ENCODE measurements at regions not wholly inside any gene's neighbourhood (a gene's known extent, or its start where the extent isn't known, plus 50 kb on each side); places are given as distances from the start of the nearest gene placed in this dataset.
A peak's percentile ranks its signal among the peaks of the same experiment; 100 is the strongest.

DNA sequence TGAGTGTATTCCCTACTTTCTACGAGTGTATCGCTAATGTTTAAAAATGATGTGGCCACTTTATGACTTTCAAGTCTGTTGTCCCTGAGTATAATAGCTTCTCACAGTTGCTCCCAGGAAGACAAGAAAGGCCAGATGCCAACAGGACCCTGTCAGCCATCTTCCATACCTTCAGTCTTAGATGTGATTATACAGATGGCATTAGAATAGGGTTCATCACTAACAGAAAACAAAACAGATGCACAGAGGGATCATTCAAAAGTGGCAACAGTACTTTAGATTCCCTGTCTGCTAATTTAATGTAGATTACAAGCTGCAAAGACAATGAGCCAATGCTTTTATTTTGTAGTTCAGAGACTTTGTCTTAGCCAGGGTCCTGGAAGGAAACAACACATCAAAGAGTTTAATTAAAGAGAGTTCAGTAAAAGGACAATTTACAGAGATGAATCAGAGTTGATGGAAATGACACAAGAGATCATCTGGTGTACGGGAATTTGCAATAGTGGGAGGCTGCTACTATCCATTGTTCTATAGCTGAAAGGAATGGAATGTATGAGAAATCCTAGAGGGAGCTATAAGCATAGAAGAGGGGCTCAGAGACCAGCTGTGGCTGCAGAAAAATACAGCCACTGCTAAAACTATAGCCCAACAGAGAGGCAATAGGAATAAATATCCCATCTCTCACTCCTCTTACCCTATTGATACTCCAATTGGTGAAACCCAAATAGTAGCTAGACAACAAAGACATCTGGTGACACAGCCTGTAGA lies 393.7 kb upstream of the SMC2 start:
- Histone ChIP-seq H3K14ac (ENCODE audit: insufficient read length) (no peak overlapping the region), H2AK5ac (ENCODE audit: low read depth, low read length) (no peak overlapping the region), H3K9ac (replicated peaks in 1 of 4; ENCODE audit: extremely low read depth in 1 of 4, low read depth in 3 of 4, low read length in 3 of 4) (no peak overlapping the region), H3K27ac (ENCODE audit: low read depth, low read length) (no peak overlapping the region), H3K56ac (replicated peaks; ENCODE audit: insufficient read length, low read depth, low read length) (no peak overlapping the region), H3K23ac (ENCODE audit: insufficient read length) (no peak overlapping the region), H2AFZ (ENCODE audit: low read length) (peak overlapping the region; percentile 88), H2BK12ac (ENCODE audit: low read depth, low read length) (no peak overlapping the region), H2BK20ac (ENCODE audit: low read length) (no peak overlapping the region), H2BK120ac (replicated peaks; ENCODE audit: low read depth, low read length) (no peak overlapping the region), H3K4me1 (replicated peaks in 1 of 4; ENCODE audit: control insufficient read depth in 3 of 4, insufficient read depth in 4 of 4, low read length in 3 of 4) (peaks cover 0 to 4% (median 2%) of the 10 kb centered on the region in 4 experiments; a peak in 2 of 7 replicates), H4K5ac (ENCODE audit: insufficient read length, low read depth, low read length) (no peak overlapping the region), H3K36me3 (ENCODE audit: control insufficient read depth in 2 of 4, insufficient read depth in 4 of 4, low read length in 3 of 4) (no peaks in the 10 kb centered on the region), H4K20me1 (replicated peaks in 1 of 2; ENCODE audit: control insufficient read depth in 1 of 2, insufficient read depth in 2 of 2, low read length in 2 of 2) (no peaks in the 10 kb centered on the region), H3K9me3 (ENCODE audit: insufficient read depth in 2 of 2, low read depth in 1 of 2, low read length in 1 of 2) (no peaks in the 10 kb centered on the region), H4K91ac (replicated peaks; ENCODE audit: insufficient read length, low read length) (no peak overlapping the region), H3K79me2 (ENCODE audit: control insufficient read depth in 1 of 2, insufficient read depth in 2 of 2, low read length in 2 of 2) (no peaks in the 10 kb centered on the region), H3K18ac (ENCODE audit: extremely low read depth, low read length) (no peak overlapping the region), H3K4me2 (ENCODE audit: insufficient read depth in 1 of 2, low read depth in 2 of 2, low read length in 2 of 2) (no peak overlapping the region), H4K8ac (ENCODE audit: extremely low read depth, insufficient read depth, low read length) (no peak overlapping the region), H2BK5ac (ENCODE audit: low read depth, low read length) (no peak overlapping the region), H3K27me3 (replicated peaks in 1 of 4; ENCODE audit: control insufficient read depth in 3 of 4, extremely low read depth in 1 of 4, insufficient read depth in 3 of 4, low read length in 3 of 4) (no peaks in the 10 kb centered on the region), H2BK15ac (ENCODE audit: low read length) (no peak overlapping the region), H3K23me2 (ENCODE audit: low read depth, low read length) (no peaks in the 10 kb centered on the region), H3K4ac (replicated peaks; ENCODE audit: insufficient read length, low read depth, low read length) (no peak overlapping the region), H3K79me1 (ENCODE audit: low read depth, low read length) (no peaks in the 10 kb centered on the region), H3K4me3 (ENCODE audit: extremely low read depth in 1 of 4, insufficient read depth in 2 of 4, low read depth in 3 of 4, low read length in 4 of 4) (no peak overlapping the region)
- no peak for DNase-seq (ENCODE audit: low read depth in 1 of 2, low spot score in 2 of 2)
- WGBS, 2 experiments (ENCODE audit: extremely low coverage in 1 of 2, insufficient coverage in 1 of 2, insufficient read length in 1 of 2, insufficient replicate concordance in 2 of 2, low coverage in 1 of 2, low lambda C conversion rate in 2 of 2, missing lambda C conversion rate in 1 of 2), result 92% methylated on average over 3 of the region's 3 CpGs; no CpG with 5 or more reads in 1 of the 2 experiments
- ChIA-PET CTCF (ENCODE audit: partially characterized antibody) (no interaction called here), POLR2A (ENCODE audit: partially characterized antibody) (no interaction called here)
- TF ChIP-seq YY1 (IDR thresholded peaks at IDR 0.05; ENCODE audit: low read depth, low read length), result 0 out of 2 replicates have a peak, but pooled peaks have one; percentile 20
- TF ChIP-seq KDM4A (IDR thresholded peaks at IDR 0.05; ENCODE audit: low read depth, low read length, severe bottlenecking), result no peak
- no peak for FAIRE-seq
